NB4 (cell line): ENCODE measurements at regions not wholly inside any gene's neighbourhood (a gene's known extent, or its start where the extent isn't known, plus 50 kb on each side); places are given as distances from the start of the nearest gene placed in this dataset.

Experiments used
- DNase-seq: peaks from one replicate; pipeline ENCODE4 v3.0.0; 2010; ENCODE audit warnings: low read depth
- H3K4me3 ChIP-seq: one replicate; pipeline ENCODE4 v1.5.1; 2011; ENCODE audit warnings: mild to moderate bottlenecking, low read depth, low read length, moderate library complexity
- CTCF ChIP-seq: IDR thresholded peaks from one replicate; pipeline ENCODE4 v1.5.1; 2012; ENCODE audit warnings: low read depth, low read length
- MAX ChIP-seq: IDR thresholded peaks from 2 replicates; pipeline ENCODE4 v1.6.1; 2011; ENCODE audit warnings: low read depth, low read length
- MYC ChIP-seq: IDR thresholded peaks from 2 replicates; pipeline ENCODE4 v1.6.1; 2011; ENCODE audit warnings: low read depth, low read length
- POLR2A ChIP-seq: IDR thresholded peaks from 2 replicates; pipeline ENCODE4 v1.6.1; 2011; ENCODE audit warnings: mild to moderate bottlenecking; ENCODE audit not compliant: insufficient read length; ENCODE audit errors: extremely low read depth

GRCh38 chr5:60206234-60206633 is 312.7 kb upstream of the PDE4D start:
- no peak for TF ChIP-seq MAX
- no peak for TF ChIP-seq CTCF
- no peak for DNase-seq
- H3K4me3 ChIP-seq = no peak overlapping the region

GRCh38 chr5:60205071-60205470 is 311.5 kb upstream of the PDE4D start:
- no peak overlapping the region for H3K4me3 ChIP-seq
- TF ChIP-seq CTCF (no peak), POLR2A (no peak), MYC (no peak), MAX (no peak)
- no peak for DNase-seq

GRCh38 chr5:60196385-60197113 is 303.0 kb upstream of the PDE4D start:
- TF ChIP-seq MAX = no peak
- TF ChIP-seq POLR2A = no peak
- TF ChIP-seq CTCF = no peak
- no peak for TF ChIP-seq MYC
- DNase-seq = peak; percentile 54
- H3K4me3 ChIP-seq = no peak overlapping the region

- TF ChIP-seq MYC (no peak), CTCF (no peak), MAX (no peak), POLR2A (no peak)
- no peak for DNase-seq
- H3K4me3 ChIP-seq = no peak overlapping the region
Measured at GRCh38 chr5:60195551-60195950, 302.0 kb upstream of the PDE4D start.

GRCh38 chr5:60195083-60195482 is 301.6 kb upstream of the PDE4D start:
- no peak overlapping the region for H3K4me3 ChIP-seq
- TF ChIP-seq MYC (no peak), POLR2A (no peak), CTCF (no peak), MAX (no peak)
- DNase-seq = no peak
